Lower lobe of right lung (tissue), 2 donors: ENCODE measurements at regions not wholly inside any gene's neighbourhood (a gene's known extent, or its start where the extent isn't known, plus 50 kb on each side); places are given as distances from the start of the nearest gene placed in this dataset.
"Not testable (repeated sequence)": the region's sequence is repeated elsewhere in the genome, so short reads cannot be mapped to it uniquely, and the experiment has no call there.

ENCODE experiments used
- ATAC-seq, 2 donors: fragments of 200-7000 bp; cut with Tn5 transposase; one replicate each; pipeline ENCODE4 v1.9.1; 2020 to 2022; ENCODE audit warnings: mild to moderate bottlenecking in 2 of 2, moderate library complexity in 2 of 2
- DNase-seq: peaks from one replicate; pipeline ENCODE4 v3.0.0-alpha.2; 2020
- H3K27ac ChIP-seq: fragments of 200-600 bp; one replicate; pipeline ENCODE4 v1.8.0; 2022
- H3K27me3 ChIP-seq: fragments of 200-600 bp; one replicate; pipeline ENCODE4 v1.8.0; 2022; ENCODE audit warnings: low read depth
- H3K36me3 ChIP-seq: fragments of 200-600 bp; one replicate; pipeline ENCODE4 v1.8.0; 2022; ENCODE audit warnings: mild to moderate bottlenecking
- H3K4me1 ChIP-seq: fragments of 200-600 bp; one replicate; pipeline ENCODE4 v1.8.0; 2022
- H3K4me3 ChIP-seq: fragments of 200-600 bp; one replicate; pipeline ENCODE4 v1.8.0; 2022; ENCODE audit warnings: mild to moderate bottlenecking
- H3K9me3 ChIP-seq: fragments of 200-600 bp; one replicate; pipeline ENCODE4 v1.8.0; 2022
- CTCF ChIP-seq: fragments of 200-600 bp; IDR thresholded peaks from one replicate; pipeline ENCODE4 v1.8.0; 2022; ENCODE audit warnings: antibody characterized with exemption, mild to moderate bottlenecking
- intact Hi-C: fragments of 100-400 bp; cut with DNase I; formaldehyde crosslinking; loops from one replicate; pipeline ENCODE4 v1.11.0; 2022
- donor health status: DM: no; HTN: yes; CAD: no; lungs with severe emphysema.

GRCh38 chr9:13911473-13911872 lies 402.5 kb downstream of the NFIB start:
- intact Hi-C loops, result no loop called here
- H3K4me3 ChIP-seq, result no peak overlapping the region
- DNase-seq, result no peak
- ATAC-seq, result no peak
- peaks cover 2% of the 10 kb centered on the region for H3K9me3 ChIP-seq
- H3K27me3 ChIP-seq, result no peaks in the 10 kb centered on the region
- H3K36me3 ChIP-seq, result no peaks in the 10 kb centered on the region
- H3K27ac ChIP-seq, result no peak overlapping the region
- no peaks in the 10 kb centered on the region for H3K4me1 ChIP-seq
- TF ChIP-seq CTCF, result no peak

GRCh38 chr9:13907842-13908241 lies 406.1 kb downstream of the NFIB start:
- H3K9me3 ChIP-seq, H3K4me1 ChIP-seq, DNase-seq, intact Hi-C loops, H3K36me3 ChIP-seq, ATAC-seq, H3K27ac ChIP-seq, H3K4me3 ChIP-seq, H3K27me3 ChIP-seq: not testable (repeated sequence)

- intact Hi-C loops, result no loop called here
- Histone ChIP-seq H3K9me3 (peaks cover 5% of the 10 kb centered on the region), H3K4me3 (no peak overlapping the region), H3K4me1 (no peaks in the 10 kb centered on the region), H3K36me3 (no peaks in the 10 kb centered on the region), H3K27ac (no peak overlapping the region), H3K27me3 (no peaks in the 10 kb centered on the region)
- no peak for ATAC-seq
- no peak for DNase-seq
- TF ChIP-seq CTCF, result no peak
These were observed 409.2 kb downstream of the NFIB start for GRCh38 chr9:13904746-13905145.

- intact Hi-C loops, result no loop called here
- Histone ChIP-seq H3K27me3 (no peaks in the 10 kb centered on the region), H3K27ac (no peak overlapping the region), H3K4me1 (no peaks in the 10 kb centered on the region), H3K4me3 (no peak overlapping the region), H3K36me3 (no peaks in the 10 kb centered on the region), H3K9me3 (peaks cover 5% of the 10 kb centered on the region)
- no peak for TF ChIP-seq CTCF
- DNase-seq, result no peak
- no peak for ATAC-seq
These were observed 409.6 kb downstream of the NFIB start for GRCh38 chr9:13904311-13904710.

GRCh38 chr9:13902286-13903066 lies 411.5 kb downstream of the NFIB start:
- Histone ChIP-seq H3K36me3 (no peaks in the 10 kb centered on the region), H3K27ac (no peak overlapping the region), H3K4me1 (no peaks in the 10 kb centered on the region), H3K27me3 (no peaks in the 10 kb centered on the region), H3K9me3 (peaks cover 5% of the 10 kb centered on the region), H3K4me3 (no peak overlapping the region)
- no peak for TF ChIP-seq CTCF
- intact Hi-C loops, result no loop called here
- DNase-seq, result no peak
- no peak for ATAC-seq

GRCh38 chr9:13901176-13901575 lies 412.8 kb downstream of the NFIB start:
- no peak overlapping the region for H3K27ac ChIP-seq
- no peaks in the 10 kb centered on the region for H3K27me3 ChIP-seq
- ATAC-seq (no peak), DNase-seq (no peak)
- intact Hi-C loops, result no loop called here
- H3K9me3 ChIP-seq, result peaks cover under 1% of the 10 kb centered on the region
- H3K4me1 ChIP-seq, result no peaks in the 10 kb centered on the region
- TF ChIP-seq CTCF, result no peak
- H3K36me3 ChIP-seq, result no peaks in the 10 kb centered on the region
- H3K4me3 ChIP-seq, result no peak overlapping the region
